ENCODE measurements at regions not wholly inside any gene's neighbourhood (a gene's known extent, or its start where the extent isn't known, plus 50 kb on each side); places are given as distances from the start of the nearest gene placed in this dataset.

DNA sequence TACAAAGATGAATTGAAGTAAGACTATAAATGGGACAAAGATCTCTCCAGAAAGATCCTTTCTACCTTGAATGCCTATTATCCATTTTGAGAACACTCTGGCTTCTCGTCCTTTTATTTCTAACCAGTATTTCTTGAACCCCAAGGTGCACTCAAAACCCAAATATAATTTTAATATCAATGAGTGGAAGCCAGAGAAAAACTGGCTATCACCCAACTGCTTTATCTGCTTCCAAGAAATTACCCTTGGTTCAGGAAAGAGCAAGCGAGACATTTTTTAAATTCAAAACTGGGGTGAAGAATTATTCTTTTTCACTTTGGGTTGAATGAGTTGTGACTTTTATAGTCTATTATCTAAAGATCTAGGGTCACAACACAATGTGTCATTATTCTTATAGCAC lies 221.3 kb downstream of the PTH2R start:
- CTCF ChIA-PET, result no interaction called here
- Histone ChIP-seq H3K27me3 (replicated peaks in 1 of 4; ENCODE audit: control extremely low read depth in 1 of 4, control insufficient read depth in 3 of 4, insufficient read depth in 4 of 4, low read length in 3 of 4) (no peaks in the 10 kb centered on the region), H3K4me1 (ENCODE audit: control insufficient read depth in 2 of 2, insufficient read depth in 2 of 2, low read length in 2 of 2) (no peaks in the 10 kb centered on the region), H3K9ac (ENCODE audit: low read length) (no peak overlapping the region), H3K79me2 (ENCODE audit: control insufficient read depth, insufficient read depth, low read length) (no peaks in the 10 kb centered on the region), H3K4me2 (replicated peaks; ENCODE audit: low read depth, low read length, poor library complexity, severe bottlenecking) (no peak overlapping the region), H2AFZ (ENCODE audit: insufficient read depth, low read depth, low read length, poor library complexity, severe bottlenecking) (no peak overlapping the region), H4K20me1 (ENCODE audit: control insufficient read depth, insufficient read depth, low read length, poor library complexity, severe bottlenecking) (no peaks in the 10 kb centered on the region), H3K4me3 (ENCODE audit: control extremely low read depth in 1 of 5, extremely low read depth in 1 of 5, insufficient read depth in 1 of 5, low read depth in 2 of 5, low read length in 4 of 5) (no peak overlapping the region), H3K9me3 (ENCODE audit: control extremely low read depth in 1 of 3, control insufficient read depth in 2 of 3, insufficient read depth in 1 of 3, low read length in 2 of 3) (no peaks in the 10 kb centered on the region), H3K36me3 (replicated peaks in 1 of 2; ENCODE audit: control extremely low read depth in 1 of 2, control insufficient read depth in 1 of 2, extremely low read depth in 1 of 2, insufficient read depth in 2 of 2, low read length in 1 of 2) (no peaks in the 10 kb centered on the region), H3K27ac (ENCODE audit: low read length in 2 of 2) (no peak overlapping the region)
- intact Hi-C loops (cut with micrococcal nuclease), result no loop called here
- no peak for DNase-seq
- POLR2A ChIA-PET, result no interaction called here
- Mint-ChIP-seq H3K9me3 (ENCODE audit: insufficient read depth) (no peaks in the 10 kb centered on the region), H3K27ac (no peak overlapping the region), H3K4me3 (no peak overlapping the region), H3K4me1 (no peaks in the 10 kb centered on the region), H3K27me3 (no peaks in the 10 kb centered on the region)
- no CpG with 5 or more reads among the region's 2 CpGs for WGBS (ENCODE audit: insufficient coverage)
- TF ChIP-seq EZH2 (IDR thresholded peaks at IDR 0.05; ENCODE audit: borderline replicate concordance, insufficient read depth, low read depth, low read length, poor library complexity, severe bottlenecking), result no peak
- TF ChIP-seq, protein P1, sequence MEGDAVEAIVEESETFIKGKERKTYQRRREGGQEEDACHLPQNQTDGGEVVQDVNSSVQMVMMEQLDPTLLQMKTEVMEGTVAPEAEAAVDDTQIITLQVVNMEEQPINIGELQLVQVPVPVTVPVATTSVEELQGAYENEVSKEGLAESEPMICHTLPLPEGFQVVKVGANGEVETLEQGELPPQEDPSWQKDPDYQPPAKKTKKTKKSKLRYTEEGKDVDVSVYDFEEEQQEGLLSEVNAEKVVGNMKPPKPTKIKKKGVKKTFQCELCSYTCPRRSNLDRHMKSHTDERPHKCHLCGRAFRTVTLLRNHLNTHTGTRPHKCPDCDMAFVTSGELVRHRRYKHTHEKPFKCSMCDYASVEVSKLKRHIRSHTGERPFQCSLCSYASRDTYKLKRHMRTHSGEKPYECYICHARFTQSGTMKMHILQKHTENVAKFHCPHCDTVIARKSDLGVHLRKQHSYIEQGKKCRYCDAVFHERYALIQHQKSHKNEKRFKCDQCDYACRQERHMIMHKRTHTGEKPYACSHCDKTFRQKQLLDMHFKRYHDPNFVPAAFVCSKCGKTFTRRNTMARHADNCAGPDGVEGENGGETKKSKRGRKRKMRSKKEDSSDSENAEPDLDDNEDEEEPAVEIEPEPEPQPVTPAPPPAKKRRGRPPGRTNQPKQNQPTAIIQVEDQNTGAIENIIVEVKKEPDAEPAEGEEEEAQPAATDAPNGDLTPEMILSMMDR (IDR thresholded peaks at IDR 0.05), result no peak
- no peak for ATAC-seq (ENCODE audit: low read depth)

DNA sequence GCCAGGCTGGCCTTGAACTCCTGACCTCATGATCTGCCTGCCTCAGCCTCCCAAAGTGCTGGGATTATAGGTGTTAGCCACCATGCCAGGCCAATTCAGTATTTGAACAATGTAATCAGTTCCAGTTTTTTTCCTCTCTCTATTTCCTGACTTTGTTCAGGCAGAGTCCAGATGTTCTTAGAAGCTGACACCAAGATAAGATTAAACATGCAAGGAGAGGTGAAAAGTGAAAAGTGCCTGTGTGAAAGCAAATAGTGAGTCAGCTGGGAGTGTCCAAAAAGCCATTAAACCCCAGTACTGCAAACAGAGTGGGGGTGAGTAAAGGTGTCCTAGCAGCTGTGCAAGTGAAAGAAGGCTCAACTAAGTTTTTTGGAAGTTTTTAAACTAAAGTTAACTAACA lies 231.5 kb downstream of the PTH2R start:
- DNase-seq (no peak), ATAC-seq (ENCODE audit: low read depth) (no peak)
- Histone ChIP-seq H3K4me3 (ENCODE audit: control extremely low read depth in 1 of 5, extremely low read depth in 1 of 5, insufficient read depth in 1 of 5, low read depth in 2 of 5, low read length in 4 of 5) (no peak overlapping the region), H3K9me3 (ENCODE audit: control extremely low read depth in 1 of 3, control insufficient read depth in 2 of 3, insufficient read depth in 1 of 3, low read length in 2 of 3) (no peaks in the 10 kb centered on the region), H3K4me2 (replicated peaks; ENCODE audit: low read depth, low read length, poor library complexity, severe bottlenecking) (no peak overlapping the region), H2AFZ (ENCODE audit: insufficient read depth, low read depth, low read length, poor library complexity, severe bottlenecking) (no peak overlapping the region), H4K20me1 (ENCODE audit: control insufficient read depth, insufficient read depth, low read length, poor library complexity, severe bottlenecking) (no peaks in the 10 kb centered on the region), H3K79me2 (ENCODE audit: control insufficient read depth, insufficient read depth, low read length) (no peaks in the 10 kb centered on the region), H3K4me1 (ENCODE audit: control insufficient read depth in 2 of 2, insufficient read depth in 2 of 2, low read length in 2 of 2) (no peaks in the 10 kb centered on the region), H3K27ac (ENCODE audit: low read length in 2 of 2) (no peak overlapping the region), H3K9ac (ENCODE audit: low read length) (no peak overlapping the region), H3K27me3 (replicated peaks in 1 of 4; ENCODE audit: control extremely low read depth in 1 of 4, control insufficient read depth in 3 of 4, insufficient read depth in 4 of 4, low read length in 3 of 4) (no peaks in the 10 kb centered on the region), H3K36me3 (replicated peaks in 1 of 2; ENCODE audit: control extremely low read depth in 1 of 2, control insufficient read depth in 1 of 2, extremely low read depth in 1 of 2, insufficient read depth in 2 of 2, low read length in 1 of 2) (no peaks in the 10 kb centered on the region)
- Mint-ChIP-seq H3K9me3 (ENCODE audit: insufficient read depth) (no peaks in the 10 kb centered on the region), H3K27me3 (no peaks in the 10 kb centered on the region), H3K4me1 (no peaks in the 10 kb centered on the region), H3K27ac (no peak overlapping the region), H3K4me3 (no peak overlapping the region)
- POLR2A ChIA-PET, result no interaction called here
- TF ChIP-seq, protein P1 (IDR thresholded peaks at IDR 0.05), result no peak
- no peak for TF ChIP-seq EZH2 (IDR thresholded peaks at IDR 0.05; ENCODE audit: borderline replicate concordance, insufficient read depth, low read depth, low read length, poor library complexity, severe bottlenecking)
- intact Hi-C loops (cut with micrococcal nuclease), result no loop called here
- CTCF ChIA-PET, result no interaction called here
